HL-60 (cell line): ENCODE measurements at regions not wholly inside any gene's neighbourhood (a gene's known extent, or its start where the extent isn't known, plus 50 kb on each side); places are given as distances from the start of the nearest gene placed in this dataset.

Source experiments
- DNase-seq, 2 experiments: peaks; one replicate each; pipeline ENCODE4 v3.0.0-alpha.2; 2010 to 2020; ENCODE audit warnings: low read depth in 1 of 2, low spot score in 1 of 2
- H3K27ac ChIP-seq: fragments of 250-450 bp; sonication (Bioruptor Pico); replicated peaks from 2 replicates; pipeline ENCODE4 v1.5.1; 2020; ENCODE audit warnings: mild to moderate bottlenecking, moderate library complexity
- H3K27me3 ChIP-seq: fragments of 250-450 bp; sonication (Bioruptor Pico); 2 replicates; pipeline ENCODE4 v1.5.1; 2021; ENCODE audit warnings: mild to moderate bottlenecking, moderate library complexity; ENCODE audit not compliant: insufficient read depth, poor library complexity, severe bottlenecking
- H3K4me3 ChIP-seq: replicated peaks from 2 replicates; pipeline ENCODE4 v1.5.1; 2011; ENCODE audit warnings: mild to moderate bottlenecking, control low read depth, low read length; ENCODE audit not compliant: insufficient read depth
- CTCF ChIP-seq: IDR thresholded peaks from one replicate; pipeline ENCODE4 v1.5.1; 2011; ENCODE audit warnings: low read length, control low read depth, inconsistent platforms; ENCODE audit not compliant: insufficient read depth
- GABPA ChIP-seq: IDR thresholded peaks from 2 replicates; pipeline ENCODE4 v1.6.1; 2012; ENCODE audit warnings: low read depth
- POLR2AphosphoS5 ChIP-seq: IDR thresholded peaks from 2 replicates; pipeline ENCODE4 v1.6.1; 2012; ENCODE audit warnings: low read depth
- REST ChIP-seq: IDR thresholded peaks from 2 replicates; pipeline ENCODE4 v1.6.1; 2012; ENCODE audit warnings: low read depth; ENCODE audit not compliant: insufficient replicate concordance
- SPI1 ChIP-seq: IDR thresholded peaks from 2 replicates; pipeline ENCODE4 v1.6.1; 2012; ENCODE audit warnings: low read depth, mild to moderate bottlenecking, borderline replicate concordance

GRCh38 chr11:129590753-129591475, 215.3 kb downstream of the BARX2 start:
- Histone ChIP-seq H3K27me3 (peaks cover 7% of the 10 kb centered on the region), H3K27ac (no peak overlapping the region), H3K4me3 (no peak overlapping the region)
- TF ChIP-seq SPI1 (no peak), GABPA (no peak), REST (no peak), POLR2AphosphoS5 (no peak), CTCF (no peak)
- no peak for DNase-seq

GRCh38 chr11:129591527-129591926, 215.9 kb downstream of the BARX2 start:
- TF ChIP-seq CTCF (no peak), SPI1 (no peak), GABPA (no peak), REST (no peak), POLR2AphosphoS5 (no peak)
- no peak for DNase-seq
- Histone ChIP-seq H3K4me3 (no peak overlapping the region), H3K27ac (no peak overlapping the region), H3K27me3 (peaks cover 7% of the 10 kb centered on the region)

- no peak for TF ChIP-seq POLR2AphosphoS5
- no peak for TF ChIP-seq GABPA
- TF ChIP-seq SPI1: no peak
- TF ChIP-seq REST: no peak
- no peak for TF ChIP-seq CTCF
- no peak for DNase-seq
- Histone ChIP-seq H3K4me3 (no peak overlapping the region), H3K27me3 (peaks cover 7% of the 10 kb centered on the region), H3K27ac (no peak overlapping the region)
These were observed 216.5 kb downstream of the BARX2 start for GRCh38 chr11:129592191-129592590.
